Common myeloid progenitor, CD34-positive (primary cell): ENCODE measurements at regions not wholly inside any gene's neighbourhood (a gene's known extent, or its start where the extent isn't known, plus 50 kb on each side); places are given as distances from the start of the nearest gene placed in this dataset.

Experiments used
- CTCF ChIA-PET: fragments of 350-600 bp; sonication (Branson Sonifier 250); formaldehyde crosslinking; loops from one replicate; lab custom pipeline; 2021; ENCODE audit warnings: antibody characterized with exemption; lab: Charles Lee
- POLR2A ChIA-PET: fragments of 350-600 bp; sonication (Branson Sonifier 250); formaldehyde crosslinking; loops from one replicate; lab custom pipeline; 2021; ENCODE audit warnings: antibody characterized with exemption; lab: Charles Lee
- DNase-seq, 3 donors: peaks; one replicate each; pipeline versions ENCODE4 v3.0.0 to v3.0.0-alpha.2; 2013
- H3K27ac ChIP-seq, 2 experiments: 1 replicate in 1 of 2; 2 replicates in 1 of 2; pipeline ENCODE4 v1.7.0; 2013; ENCODE audit warnings: inconsistent platforms in 2 of 2, low read length in 2 of 2, mild to moderate bottlenecking in 2 of 2, low read depth in 1 of 2, moderate library complexity in 1 of 2; ENCODE audit not compliant: severe bottlenecking in 2 of 2, insufficient read depth in 1 of 2, poor library complexity in 1 of 2
- H3K27me3 ChIP-seq, 5 experiments: replicated peaks in 2 of 5; 1 replicate in 3 of 5; 2 replicates in 2 of 5; pipeline versions ENCODE4 v1.6.1 to v1.7.0; 2013; ENCODE audit warnings: low read length in 4 of 5, mild to moderate bottlenecking in 2 of 5, moderate library complexity in 2 of 5, inconsistent platforms in 1 of 5; ENCODE audit not compliant: insufficient read depth in 5 of 5, control insufficient read depth in 4 of 5
- H3K36me3 ChIP-seq, 4 experiments: 1 replicate in 2 of 4; 2 replicates in 2 of 4; pipeline versions ENCODE4 v1.6.1 to v1.7.0; 2013; ENCODE audit warnings: low read length in 3 of 4, control low read depth in 1 of 4, mild to moderate bottlenecking in 1 of 4; ENCODE audit not compliant: control insufficient read depth in 4 of 4, insufficient read depth in 4 of 4
- H3K4me1 ChIP-seq, 4 experiments: 1 replicate in 3 of 4; 2 replicates in 1 of 4; pipeline versions ENCODE4 v1.6.1 to v1.7.1; 2013; ENCODE audit warnings: low read length in 3 of 4, mild to moderate bottlenecking in 3 of 4, control low read depth in 1 of 4, inconsistent platforms in 1 of 4, moderate library complexity in 1 of 4; ENCODE audit not compliant: control insufficient read depth in 4 of 4, insufficient read depth in 4 of 4; ENCODE audit errors: control extremely low read depth in 1 of 4
- H3K4me3 ChIP-seq, 7 experiments: 1 replicate in 4 of 7; 2 replicates in 3 of 7; pipeline versions ENCODE4 v1.5.1 to v1.7.0; 2013; ENCODE audit warnings: mild to moderate bottlenecking in 7 of 7, low read length in 6 of 7, moderate library complexity in 6 of 7, inconsistent platforms in 2 of 7, low read depth in 2 of 7, control low read depth in 1 of 7; ENCODE audit not compliant: insufficient read depth in 4 of 7, control insufficient read depth in 1 of 7; ENCODE audit errors: extremely low read depth in 1 of 7
- H3K9me3 ChIP-seq, 5 experiments: 1 replicate in 4 of 5; 2 replicates in 1 of 5; pipeline versions ENCODE4 v1.6.1 to v1.7.1; 2013; ENCODE audit warnings: low read length in 4 of 5, mild to moderate bottlenecking in 2 of 5, inconsistent platforms in 1 of 5, low read depth in 1 of 5, moderate library complexity in 1 of 5; ENCODE audit not compliant: control insufficient read depth in 4 of 5, insufficient read depth in 2 of 5; ENCODE audit errors: control extremely low read depth in 1 of 5
- WGBS: methylation state at CpG from one replicate; pipeline ENCODE4 v1.1.5; 2013; ENCODE audit not compliant: insufficient coverage; 5-methylcytosine and 5-hydroxymethylcytosine counted together

GRCh38 chr1:29749024-29749945 is 513.0 kb downstream of the PTPRU start:
- ChIA-PET POLR2A (no interaction called here), CTCF (no interaction called here)
- WGBS: 84% methylated on average over 5 of the region's 6 CpGs
- Histone ChIP-seq H3K27me3 (peaks cover 0 to 7% (median 0%) of the 10 kb centered on the region in 5 experiments), H3K9me3 (no peaks in the 10 kb centered on the region), H3K4me1 (no peaks in the 10 kb centered on the region), H3K36me3 (no peaks in the 10 kb centered on the region), H3K4me3 (no peak overlapping the region), H3K27ac (no peak overlapping the region)
- DNase-seq: no peak

DNA sequence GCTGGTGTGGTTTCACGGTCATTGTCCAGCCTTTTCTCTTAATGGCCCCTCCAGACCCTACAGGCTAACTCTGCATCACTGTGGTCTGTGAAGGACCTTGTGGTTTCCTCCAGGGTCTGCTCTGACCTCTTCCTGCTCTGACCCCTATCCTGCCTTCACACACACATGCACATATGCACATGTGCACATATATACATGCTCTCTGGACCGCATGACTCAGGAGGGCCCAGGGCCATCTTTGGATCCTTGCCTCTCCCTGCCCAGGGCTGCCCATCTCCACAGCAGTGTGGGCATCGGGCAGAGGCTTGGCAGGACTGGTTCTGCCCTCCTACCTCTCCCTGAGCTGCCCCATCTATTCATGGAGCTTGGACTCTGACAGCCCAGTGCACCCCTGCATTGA is 510.9 kb downstream of the PTPRU start:
- no peak for DNase-seq
- no peak overlapping the region for H3K4me3 ChIP-seq
- no peaks in the 10 kb centered on the region for H3K9me3 ChIP-seq
- 94% methylated on average over 3 of the region's 3 CpGs for WGBS
- no peaks in the 10 kb centered on the region for H3K36me3 ChIP-seq
- ChIA-PET CTCF (no interaction called here), POLR2A (no interaction called here)
- no peak overlapping the region for H3K27ac ChIP-seq
- H3K4me1 ChIP-seq: no peaks in the 10 kb centered on the region
- H3K27me3 ChIP-seq: peaks cover 0 to 8% (median 0%) of the 10 kb centered on the region in 5 experiments

- WGBS: 96% methylated on average over 4 of the region's 5 CpGs
- ChIA-PET CTCF (interaction anchor here (1.3 kb wide), 1 partner anchor 9 kb away, joined by 4 read pairs; no protein-coding TSS in a partner anchor), POLR2A (no interaction called here)
- Histone ChIP-seq H3K4me1 (no peaks in the 10 kb centered on the region), H3K9me3 (no peaks in the 10 kb centered on the region), H3K27me3 (peaks cover 0 to 10% (median 0%) of the 10 kb centered on the region in 5 experiments), H3K27ac (no peak overlapping the region), H3K36me3 (no peaks in the 10 kb centered on the region), H3K4me3 (no peak overlapping the region)
- DNase-seq: no peak
These were observed 509.8 kb downstream of the PTPRU start for GRCh38 chr1:29746076-29746665.

- no peaks in the 10 kb centered on the region for H3K4me1 ChIP-seq
- CTCF ChIA-PET: interaction anchor here (1.3 kb wide), 1 partner anchor 8 kb away, joined by 4 read pairs; no protein-coding TSS in a partner anchor
- no peaks in the 10 kb centered on the region for H3K9me3 ChIP-seq
- no peaks in the 10 kb centered on the region for H3K36me3 ChIP-seq
- H3K27me3 ChIP-seq: peaks cover 0 to 17% (median 0%) of the 10 kb centered on the region in 5 experiments
- H3K27ac ChIP-seq: no peak overlapping the region
- no peak overlapping the region for H3K4me3 ChIP-seq
- 54% methylated on average over 2 of the region's 6 CpGs for WGBS
- DNase-seq: no peak
- POLR2A ChIA-PET: no interaction called here
These were observed 508.6 kb downstream of the PTPRU start for GRCh38 chr1:29744684-29745490.

- Histone ChIP-seq H3K36me3 (no peaks in the 10 kb centered on the region), H3K27ac (no peak overlapping the region), H3K4me1 (no peaks in the 10 kb centered on the region), H3K9me3 (no peaks in the 10 kb centered on the region), H3K4me3 (no peak overlapping the region), H3K27me3 (peaks cover 0 to 19% (median 0%) of the 10 kb centered on the region in 5 experiments)
- ChIA-PET CTCF (no interaction called here), POLR2A (no interaction called here)
- 92% methylated on average over 7 of the region's 7 CpGs for WGBS
- no peak for DNase-seq
These were observed 507.6 kb downstream of the PTPRU start for GRCh38 chr1:29743931-29744330.

GRCh38 chr1:29743264-29743663 is 506.9 kb downstream of the PTPRU start:
- CTCF ChIA-PET: no interaction called here
- Histone ChIP-seq H3K9me3 (no peaks in the 10 kb centered on the region), H3K4me1 (no peaks in the 10 kb centered on the region), H3K36me3 (no peaks in the 10 kb centered on the region), H3K4me3 (no peak overlapping the region), H3K27me3 (peaks cover 0 to 19% (median 0%) of the 10 kb centered on the region in 5 experiments), H3K27ac (no peak overlapping the region)
- POLR2A ChIA-PET: no interaction called here
- DNase-seq: no peak
- 88% methylated on average over 4 of the region's 5 CpGs for WGBS
